ENCODE measurements at regions not wholly inside any gene's neighbourhood (a gene's known extent, or its start where the extent isn't known, plus 50 kb on each side); places are given as distances from the start of the nearest gene placed in this dataset.

DNA sequence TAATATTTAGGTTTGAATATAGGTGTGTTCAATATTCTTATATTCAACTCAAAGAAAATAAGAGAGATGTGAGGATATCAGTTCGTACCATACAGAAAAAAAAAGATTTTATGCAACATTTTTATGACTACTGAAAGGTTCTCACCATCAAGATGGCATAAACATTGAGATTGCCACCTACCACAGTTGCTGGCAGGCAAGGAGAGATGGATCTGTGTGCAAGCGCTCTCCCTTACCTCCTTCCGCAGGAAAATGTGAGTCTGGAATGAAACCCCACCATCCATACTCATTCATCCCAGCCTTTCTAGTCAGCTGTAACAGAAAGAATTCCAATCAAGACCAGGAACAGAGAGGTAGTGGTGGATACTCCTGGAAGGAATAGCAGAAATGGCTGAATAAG lies 376.9 kb downstream of the PPP3CA start:
- DNase-seq (ENCODE audit: low spot score), result no peak

DNA sequence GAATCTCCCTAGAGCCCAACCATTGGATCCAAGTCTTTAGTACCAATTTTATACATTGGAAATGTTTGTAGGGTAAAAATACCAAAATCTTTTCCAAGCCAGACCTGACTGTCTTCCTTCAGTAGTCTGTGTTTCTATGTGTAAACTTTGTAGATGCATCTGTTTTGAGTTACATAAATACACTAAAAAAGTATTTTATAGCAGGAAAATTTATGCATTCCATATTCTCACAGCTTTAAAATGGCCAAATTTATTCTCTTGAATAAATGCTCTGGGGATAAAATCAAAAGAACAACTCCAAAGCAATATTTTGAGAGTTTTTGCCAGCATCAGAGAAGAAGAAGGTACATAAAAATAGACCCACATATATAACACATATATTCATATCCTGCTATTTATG lies 377.4 kb downstream of the PPP3CA start:
- no peak for DNase-seq (ENCODE audit: low spot score)

DNA sequence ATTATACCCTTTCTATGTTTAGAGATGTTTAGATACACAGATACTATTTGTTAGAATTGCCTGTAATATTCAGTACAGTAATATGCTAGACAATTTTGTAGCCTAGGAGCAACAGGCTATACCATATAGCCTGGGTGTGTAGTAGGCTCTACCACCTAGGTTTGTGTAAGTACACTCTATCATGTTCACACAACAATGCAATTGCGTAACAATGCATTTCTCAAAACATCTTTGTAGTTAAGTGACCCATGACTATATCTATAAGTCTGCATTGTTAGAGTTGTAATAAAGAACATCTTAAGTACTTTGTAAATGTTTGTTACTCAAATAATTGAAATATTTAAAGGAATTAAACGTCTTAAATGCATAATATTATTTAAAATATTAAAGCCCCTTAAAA lies 379.3 kb downstream of the PPP3CA start:
- no peak for DNase-seq (ENCODE audit: low spot score)

DNA sequence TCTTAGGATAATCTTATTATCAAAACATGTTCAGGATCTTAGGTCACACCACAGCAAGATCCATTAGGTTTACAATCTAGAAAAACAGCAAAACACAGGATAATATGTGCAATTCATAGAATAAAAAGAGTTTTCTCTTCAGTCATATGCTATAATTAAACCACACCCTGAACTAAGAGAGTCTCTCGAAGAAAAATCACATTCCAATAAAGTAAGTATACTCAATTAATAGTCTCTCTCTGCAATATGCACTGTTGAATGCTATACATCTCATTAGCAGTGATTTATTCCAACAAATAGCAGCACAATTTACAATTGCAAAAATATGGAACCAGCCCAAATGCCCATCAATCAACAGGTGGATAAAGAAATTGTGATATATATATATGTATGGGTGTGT lies 383.7 kb downstream of the PPP3CA start:
- no peak for DNase-seq (ENCODE audit: low spot score)

DNA sequence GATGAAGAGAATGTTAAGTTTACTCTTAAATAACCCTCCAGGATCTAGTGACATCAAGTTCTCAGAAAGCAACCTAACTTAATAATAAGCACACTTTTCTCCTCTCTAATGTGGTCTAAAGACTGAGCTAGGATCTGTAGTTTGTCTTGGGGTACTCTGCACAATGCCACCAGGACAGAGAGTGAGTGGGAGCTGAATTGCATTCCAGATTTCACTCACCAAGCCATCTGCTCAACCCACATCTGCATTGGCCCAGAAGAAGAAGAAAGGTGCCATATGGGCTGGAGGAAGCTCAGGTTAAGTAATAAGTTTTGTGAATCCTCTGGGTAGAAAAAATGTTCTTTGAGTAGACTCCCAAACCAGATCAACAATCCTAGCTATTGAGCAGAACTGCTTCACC lies 384.6 kb downstream of the PPP3CA start:
- no peak for DNase-seq (ENCODE audit: low spot score)

DNA sequence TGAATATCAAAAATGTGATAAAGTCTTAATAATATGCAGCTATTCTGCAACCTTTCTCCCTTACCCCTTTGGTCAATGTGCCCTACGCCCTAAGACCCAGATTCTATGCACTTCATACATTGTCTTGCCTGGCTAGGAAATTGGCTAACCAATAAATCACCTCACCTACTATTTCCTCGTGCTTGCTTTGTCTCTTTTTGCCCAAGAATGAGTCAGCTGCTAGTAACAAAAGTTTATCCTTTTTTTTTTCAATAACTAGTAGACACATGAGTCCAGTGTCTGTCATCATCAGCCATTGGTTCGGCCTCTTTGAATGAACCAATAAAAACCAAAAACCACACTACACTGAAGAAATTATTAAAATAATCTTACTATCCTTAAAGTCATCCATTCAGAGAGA lies 387.1 kb downstream of the PPP3CA start:
- no peak for DNase-seq (ENCODE audit: low spot score)

DNA sequence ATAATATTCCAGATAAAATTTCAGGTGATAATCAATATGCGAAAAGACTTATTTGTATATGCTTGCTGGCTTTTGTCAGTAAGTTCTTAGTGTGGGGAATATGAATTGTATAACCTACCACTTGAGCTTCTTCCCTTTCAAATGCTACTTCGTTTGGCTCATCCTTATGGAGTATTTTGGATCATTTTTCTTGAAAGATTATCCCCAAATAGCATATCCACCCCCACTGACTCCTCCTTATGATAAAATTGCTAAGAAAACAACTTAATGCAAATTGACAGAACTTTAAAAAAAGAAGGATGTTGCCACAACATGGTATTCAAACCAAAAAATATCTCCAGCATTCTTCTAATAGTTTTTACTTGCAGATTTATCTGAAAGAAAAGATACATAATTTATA lies 393.3 kb downstream of the PPP3CA start:
- no peak for DNase-seq (ENCODE audit: low spot score)

DNA sequence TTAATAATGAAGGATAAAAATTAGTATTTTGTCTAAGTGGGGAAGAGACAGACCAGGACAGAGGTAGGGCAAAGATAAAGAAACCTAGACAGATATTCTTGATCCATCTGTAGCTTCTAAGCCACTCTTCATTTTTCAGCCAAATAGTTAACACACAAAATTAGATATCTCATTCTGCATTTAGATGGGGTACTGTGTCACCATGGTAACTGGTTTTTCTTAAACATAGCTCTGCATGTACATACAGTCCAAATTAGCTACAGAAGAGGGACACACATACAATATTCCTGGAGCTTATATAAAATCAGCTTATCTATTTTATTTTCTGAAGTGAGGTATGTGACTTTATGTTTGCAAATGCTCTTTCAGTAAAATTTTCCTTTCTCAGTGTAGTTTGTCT lies 393.7 kb downstream of the PPP3CA start:
- no peak for DNase-seq (ENCODE audit: low spot score)

DNA sequence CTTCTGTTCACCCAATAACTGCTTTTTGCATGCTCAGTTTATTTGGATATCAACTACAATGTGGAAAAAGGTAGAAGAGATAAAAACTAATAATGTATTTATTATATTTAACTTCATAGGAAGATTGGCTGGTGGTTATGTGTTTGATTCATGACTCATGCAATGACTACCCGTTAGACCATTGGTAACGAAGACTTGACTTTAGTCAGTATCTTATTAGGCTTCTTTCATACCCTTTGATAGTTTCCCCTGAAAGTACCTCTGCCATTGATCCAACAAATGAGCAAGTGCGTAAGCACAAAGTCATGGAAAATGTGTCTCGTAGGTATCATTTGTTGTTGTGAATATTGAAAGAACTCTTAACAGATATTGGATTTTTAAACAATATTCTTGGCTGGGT lies 394.7 kb downstream of the PPP3CA start:
- DNase-seq (ENCODE audit: low spot score), result no peak

DNA sequence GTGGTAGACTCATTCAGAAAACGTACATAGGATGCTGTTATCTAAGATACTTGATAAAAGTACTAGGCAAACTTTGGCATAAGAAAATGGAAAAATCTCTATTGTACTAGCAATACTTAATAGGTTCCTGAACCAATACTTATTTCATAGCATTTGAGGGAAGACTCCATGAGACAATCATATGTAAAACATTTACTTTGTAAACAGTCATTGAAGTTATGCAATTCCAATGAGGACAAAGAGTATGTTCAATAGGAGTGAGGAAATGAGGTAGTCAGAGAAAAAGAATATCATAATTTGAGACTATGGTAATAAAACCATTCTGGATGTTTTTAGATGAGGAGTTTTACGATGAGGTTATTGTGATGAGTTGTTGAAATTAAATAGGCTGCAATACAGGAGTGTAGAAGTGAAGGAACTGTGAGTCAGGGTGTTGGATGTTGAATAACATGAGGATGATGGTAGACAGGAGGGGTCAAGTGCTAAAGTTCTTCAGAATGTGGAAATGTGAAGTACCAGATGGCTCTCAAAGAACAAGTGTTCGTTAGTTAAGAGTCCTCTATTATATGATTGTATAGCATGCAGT lies 397.9 kb downstream of the PPP3CA start:
- no peak for DNase-seq (ENCODE audit: low spot score)

DNA sequence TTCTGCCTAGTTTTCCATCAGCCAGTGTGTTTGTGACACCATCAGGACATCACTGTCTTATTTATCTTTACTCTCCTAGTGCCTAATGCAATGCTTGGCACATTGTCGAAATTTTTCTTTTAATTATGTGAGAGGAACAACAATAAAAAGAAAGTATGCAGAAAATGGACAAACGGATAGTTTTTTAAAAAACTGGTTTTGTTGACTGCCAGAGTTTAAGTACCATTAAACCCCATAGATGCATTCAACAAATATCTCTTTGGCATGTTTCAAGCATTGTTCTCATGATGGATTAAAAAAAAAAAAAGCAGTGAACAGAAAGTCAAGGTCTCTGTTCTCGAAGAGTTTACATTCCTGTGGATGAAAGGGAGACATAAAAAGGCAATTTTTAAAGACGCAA lies 398.4 kb downstream of the PPP3CA start:
- DNase-seq (ENCODE audit: low spot score), result no peak

DNA sequence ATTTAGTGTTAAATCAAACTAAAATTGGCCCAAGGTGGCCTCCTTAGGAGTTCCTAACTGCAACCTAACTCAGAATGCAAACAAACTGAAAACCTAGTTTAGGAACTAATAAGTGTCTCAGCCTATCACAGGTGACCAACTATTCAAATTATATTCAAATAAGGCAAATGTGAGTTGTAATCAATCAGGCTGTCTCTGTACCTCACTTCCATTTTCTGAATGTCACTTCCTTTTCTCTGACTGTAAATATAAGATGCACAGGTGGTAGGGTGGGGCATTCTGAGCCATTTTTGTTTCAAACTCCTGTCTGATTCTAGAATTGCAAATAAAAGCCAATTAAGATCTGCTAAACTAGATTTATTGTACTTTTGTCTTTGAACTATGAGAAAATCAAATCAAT lies 401.5 kb downstream of the PPP3CA start:
- no peak for DNase-seq (ENCODE audit: low spot score)

DNA sequence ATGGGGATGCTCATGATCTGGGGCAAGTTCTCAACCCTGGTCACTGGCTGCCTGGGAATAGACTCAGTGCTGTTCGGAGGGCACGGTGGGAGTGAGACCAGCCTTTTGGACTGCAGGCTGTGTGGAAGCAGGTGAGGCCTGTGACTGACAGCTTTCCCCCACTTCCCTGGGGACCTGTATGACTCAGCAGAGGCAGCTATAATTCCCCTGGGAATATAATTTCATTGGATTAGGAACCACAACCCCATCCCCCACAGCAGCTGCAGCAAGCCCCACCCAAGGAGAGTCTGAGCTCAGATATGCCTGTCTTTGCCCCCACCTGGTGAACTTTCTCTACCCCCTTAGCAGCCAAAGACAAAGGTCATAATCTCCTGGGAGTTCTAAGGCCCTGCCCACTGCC lies 408.6 kb downstream of the PPP3CA start:
- no peak for DNase-seq (ENCODE audit: low spot score)

DNA sequence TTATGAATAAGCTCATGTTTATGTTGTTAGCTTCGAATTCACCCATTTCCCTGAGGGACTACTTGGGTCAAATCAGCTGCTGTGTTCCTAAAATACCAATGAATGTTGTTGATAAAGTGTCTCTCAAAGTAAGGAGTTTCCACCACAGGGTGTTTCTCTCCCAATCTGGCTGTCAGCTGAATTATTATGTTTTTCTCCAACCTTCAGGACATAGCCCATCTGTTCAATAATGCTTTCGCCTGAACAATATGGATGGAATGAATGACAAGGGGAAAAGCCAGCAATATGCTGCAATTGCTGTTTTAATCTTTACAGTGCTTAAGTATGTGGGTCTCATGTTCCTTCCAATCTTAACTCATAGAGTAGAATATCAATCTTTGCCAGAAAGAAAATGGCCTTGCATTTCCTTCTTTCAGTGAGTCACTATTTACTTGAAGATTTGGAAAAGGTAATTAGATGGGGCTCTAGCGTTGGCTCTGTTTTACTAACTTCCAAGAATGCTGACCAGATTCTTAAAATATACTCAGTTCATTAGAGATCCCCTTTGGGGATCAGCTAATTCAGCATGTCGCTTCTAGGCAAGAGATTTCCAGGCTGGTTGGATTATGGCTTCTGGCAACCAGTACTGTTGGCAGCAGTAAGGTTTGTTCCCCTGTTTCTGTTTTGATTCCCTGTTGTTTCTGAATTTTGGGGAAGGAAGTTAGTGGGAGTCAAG lies 410.5 kb downstream of the PPP3CA start:
- no peak for DNase-seq (ENCODE audit: low spot score)

DNA sequence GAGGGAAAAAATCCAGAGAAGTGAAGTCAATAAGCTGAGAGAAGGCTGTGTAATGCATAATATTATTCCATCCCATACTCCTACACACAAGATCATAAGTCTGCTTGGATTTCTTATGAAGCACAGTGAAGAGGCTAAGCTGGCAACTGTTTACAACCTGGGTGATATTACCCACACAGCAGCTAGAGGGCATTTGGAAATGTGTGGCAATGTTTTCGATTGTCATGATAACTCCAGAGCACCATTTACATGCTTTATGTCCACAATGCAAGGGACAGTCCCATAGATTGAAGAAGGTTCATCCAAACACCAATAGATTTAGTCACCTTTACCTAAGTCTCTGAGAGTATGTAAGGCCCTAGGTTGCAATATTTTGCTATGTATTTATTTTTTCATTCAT lies 412.2 kb downstream of the PPP3CA start:
- peak; percentile 63 for DNase-seq (ENCODE audit: low spot score)

DNA sequence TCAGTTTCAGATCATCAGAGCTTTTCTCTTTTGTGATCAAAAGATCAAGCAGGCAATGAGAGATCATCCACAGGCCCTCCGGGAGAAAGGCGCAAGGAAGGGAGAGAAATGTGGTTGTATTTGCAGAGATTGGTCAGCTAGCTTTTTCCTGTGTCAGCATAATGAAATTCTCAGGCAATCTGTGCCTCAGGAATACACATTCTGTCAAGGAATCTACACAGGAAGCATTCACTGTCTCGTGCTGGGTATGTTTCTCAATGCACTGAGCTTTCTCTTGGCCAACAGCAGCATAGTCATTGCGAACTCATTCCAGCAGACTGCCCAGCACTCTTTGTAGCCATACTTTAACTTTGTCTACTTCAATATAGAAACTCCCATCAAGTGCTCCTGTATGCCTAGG lies 413.7 kb downstream of the PPP3CA start:
- DNase-seq (ENCODE audit: low spot score), result no peak

DNA sequence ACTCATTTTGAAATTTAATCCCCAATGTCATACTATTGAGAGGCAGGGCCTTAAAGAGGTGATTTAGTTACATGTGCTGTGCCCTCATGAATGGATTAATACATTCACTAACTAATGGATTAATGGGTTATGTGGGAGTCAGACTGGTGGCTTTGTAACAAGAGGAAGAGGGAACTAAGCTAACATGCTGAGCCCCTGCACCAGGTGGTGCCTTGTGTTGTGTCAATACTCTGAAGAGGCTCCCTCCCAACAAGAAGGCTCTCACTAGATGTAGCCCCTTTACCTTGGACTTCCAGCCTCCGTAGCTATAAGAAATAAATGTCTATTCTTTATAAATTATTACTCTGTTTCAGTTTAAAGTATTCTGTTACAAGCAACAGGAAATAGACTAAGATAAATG lies 411.9 kb upstream of the EMCN start:
- no peak for DNase-seq (ENCODE audit: low spot score)

DNA sequence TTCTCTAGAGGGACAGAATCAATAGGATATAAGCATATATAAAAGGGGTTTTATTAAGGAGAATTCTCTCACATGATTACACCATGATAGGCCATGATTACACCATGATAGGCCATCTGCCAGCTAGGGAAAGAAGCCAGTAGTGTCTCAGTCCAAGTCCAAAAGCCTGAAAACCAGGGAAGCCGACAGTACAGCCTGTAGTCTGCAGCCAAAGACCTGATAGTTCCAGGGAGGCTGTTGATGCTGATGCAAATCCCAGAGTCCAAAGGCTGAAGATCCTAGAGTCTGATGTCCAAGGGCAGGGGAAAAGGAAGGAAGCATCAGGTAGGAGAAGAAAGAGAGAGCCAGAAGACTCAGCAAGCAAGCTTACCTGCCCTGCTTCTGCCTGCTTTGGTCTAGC lies 411.3 kb upstream of the EMCN start:
- DNase-seq (ENCODE audit: low spot score), result no peak

DNA sequence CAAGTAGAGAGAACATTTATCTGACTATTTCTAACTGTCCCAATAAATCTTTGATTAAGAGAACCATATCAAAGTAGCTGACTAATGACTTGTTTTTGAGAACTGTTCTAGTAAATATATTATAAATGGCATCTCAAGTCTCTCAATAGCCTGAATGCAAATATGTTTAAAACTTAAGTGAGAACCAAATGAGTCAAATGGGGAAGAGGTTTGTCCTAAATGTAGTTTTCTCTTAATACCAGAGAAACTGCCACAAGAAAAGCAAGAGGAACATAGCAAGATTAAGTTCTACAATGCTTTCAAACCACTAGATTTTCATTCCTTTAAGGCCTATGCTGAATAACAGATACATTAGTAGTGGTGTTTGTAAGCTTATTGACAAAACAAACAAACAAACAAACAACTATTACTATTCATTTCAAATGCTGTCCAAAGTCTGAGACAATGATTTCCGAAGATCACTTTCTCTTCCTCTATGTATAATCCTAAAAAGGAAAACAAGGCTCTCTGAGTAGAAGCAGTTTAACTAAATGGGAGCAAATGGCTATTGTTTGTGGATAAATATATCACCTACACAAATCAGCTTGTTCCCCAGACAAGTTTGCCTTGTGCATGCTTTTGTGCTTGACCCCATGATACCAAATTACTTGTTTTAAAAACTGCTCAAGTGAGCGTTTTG lies 408.4 kb upstream of the EMCN start:
- no peak for DNase-seq (ENCODE audit: low spot score)

DNA sequence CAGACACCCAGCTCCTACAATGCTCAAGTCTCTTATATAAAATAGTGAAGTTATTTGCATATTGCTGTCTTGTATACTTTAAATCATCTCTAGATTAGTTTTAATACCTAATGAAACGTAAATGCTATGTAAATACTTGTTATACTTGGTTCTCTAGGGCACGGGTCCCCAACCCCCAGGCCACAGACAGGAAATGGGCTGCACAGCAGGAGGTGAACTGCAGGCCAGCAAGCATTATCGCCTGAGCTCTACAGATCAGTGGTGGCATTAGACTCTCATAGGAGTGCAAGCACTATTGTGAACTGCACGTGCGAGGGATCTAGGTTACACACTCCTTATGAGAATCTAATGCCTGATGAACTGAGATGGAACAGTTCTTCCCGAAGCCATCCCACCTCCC lies 395.9 kb upstream of the EMCN start:
- DNase-seq (ENCODE audit: low spot score), result no peak

DNA sequence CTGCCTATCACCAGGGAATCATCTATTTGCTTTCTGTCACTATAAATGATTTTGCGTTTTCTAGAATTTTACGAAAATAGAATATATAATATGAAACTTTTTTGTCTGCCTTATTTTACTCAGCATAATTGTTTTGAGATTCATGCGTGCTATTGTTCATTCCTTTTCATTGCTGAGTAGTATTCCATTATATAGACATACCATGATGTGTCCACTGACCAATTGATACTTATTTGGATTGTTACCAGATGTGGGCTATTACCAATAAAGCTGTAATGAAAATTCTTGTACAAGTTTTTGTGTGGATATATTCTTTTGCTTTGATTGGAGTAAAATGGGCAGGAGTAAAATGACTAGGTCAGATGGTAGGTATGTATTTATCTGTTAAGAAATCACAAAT lies 390.7 kb upstream of the EMCN start:
- DNase-seq (ENCODE audit: low spot score), result no peak

DNA sequence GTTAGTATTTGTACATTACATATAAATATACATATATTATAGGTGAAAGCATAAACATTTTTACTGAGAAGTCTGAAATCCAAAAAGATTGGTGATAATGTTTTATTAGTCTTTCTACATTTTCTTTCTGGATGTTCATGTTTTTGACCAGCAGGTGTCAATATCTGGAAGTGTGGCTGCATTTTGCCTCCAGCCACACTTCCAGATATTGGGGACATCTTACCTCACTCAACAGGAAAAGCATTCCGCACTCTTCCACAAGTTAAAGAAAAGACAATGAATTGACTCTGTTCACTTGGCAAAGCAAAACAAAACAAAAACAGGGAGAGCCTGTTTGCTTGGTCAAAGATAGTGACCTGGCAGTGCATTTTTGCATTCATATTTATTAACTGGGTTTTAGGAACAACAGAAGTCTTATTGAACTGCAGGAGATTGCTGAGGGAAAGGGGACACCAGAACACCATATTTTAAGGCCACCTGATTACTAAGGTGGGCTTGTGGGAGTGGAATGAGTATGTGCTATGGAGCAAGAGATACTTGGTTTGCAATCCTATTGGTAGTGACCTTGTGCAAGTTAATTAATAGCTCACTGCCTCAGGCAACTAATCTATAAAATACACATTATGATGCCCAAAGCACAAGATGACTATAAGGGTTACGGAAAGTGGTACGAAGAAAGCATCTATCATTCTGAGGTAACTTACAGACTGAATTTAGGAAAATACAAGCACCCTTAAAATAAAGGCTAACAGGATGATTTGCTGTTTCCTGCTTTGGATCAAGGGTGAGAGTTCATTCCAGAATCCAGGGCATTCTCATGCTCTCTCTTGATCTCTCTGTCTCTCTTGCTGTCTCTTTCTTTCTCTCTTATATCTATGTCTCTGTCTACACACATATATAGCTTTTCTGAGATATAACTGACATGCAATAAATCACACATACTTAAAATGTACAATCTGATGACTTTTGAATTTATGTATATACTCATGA lies 389.9 kb upstream of the EMCN start:
- DNase-seq (ENCODE audit: low spot score), result peak; percentile 46

Data from HT-29 (cell line).